ENCODE measurements at regions not wholly inside any gene's neighbourhood (a gene's known extent, or its start where the extent isn't known, plus 50 kb on each side); places are given as distances from the start of the nearest gene placed in this dataset.
"Not testable (repeated sequence)": the region's sequence is repeated elsewhere in the genome, so short reads cannot be mapped to it uniquely, and the experiment has no call there.

- no peaks in the 10 kb centered on the region for H3K27me3 ChIP-seq (ENCODE audit: control insufficient read depth, insufficient read depth, low read length)
- DNase-seq (ENCODE audit: low read depth) = no peak
- H3K4me3 ChIP-seq (ENCODE audit: low read depth, low read length) = no peak overlapping the region
- H3K36me3 ChIP-seq (ENCODE audit: control insufficient read depth, insufficient read depth, low read length) = no peaks in the 10 kb centered on the region
- no peak for TF ChIP-seq CTCF (IDR thresholded peaks at IDR 0.05; ENCODE audit: insufficient read depth, low read length, poor library complexity, severe bottlenecking)
Observed at GRCh38 chr5:158234323-158235158, 375.6 kb upstream of the CLINT1 start.

GRCh38 chr5:158233735-158234322 lies 374.9 kb upstream of the CLINT1 start:
- TF ChIP-seq CTCF (IDR thresholded peaks at IDR 0.05; ENCODE audit: insufficient read depth, low read length, poor library complexity, severe bottlenecking) = no peak

GRCh38 chr5:158227314-158227713 lies 368.4 kb upstream of the CLINT1 start:
- H3K36me3 ChIP-seq (ENCODE audit: control insufficient read depth, insufficient read depth, low read length); DNase-seq (ENCODE audit: low read depth); H3K27me3 ChIP-seq (ENCODE audit: control insufficient read depth, insufficient read depth, low read length); H3K4me3 ChIP-seq (ENCODE audit: low read depth, low read length): not testable (repeated sequence)

More at GRCh38 chr5:158233735-158234322, 374.9 kb upstream of the CLINT1 start:
- Histone ChIP-seq H3K36me3 (ENCODE audit: control insufficient read depth, insufficient read depth, low read length) (no peaks in the 10 kb centered on the region), H3K27me3 (ENCODE audit: control insufficient read depth, insufficient read depth, low read length) (no peaks in the 10 kb centered on the region), H3K4me3 (ENCODE audit: low read depth, low read length) (no peak overlapping the region)
- no peak for DNase-seq (ENCODE audit: low read depth)

GRCh38 chr5:158226496-158226895 lies 367.6 kb upstream of the CLINT1 start:
- no peaks in the 10 kb centered on the region for H3K27me3 ChIP-seq (ENCODE audit: control insufficient read depth, insufficient read depth, low read length)
- no peak for TF ChIP-seq CTCF (IDR thresholded peaks at IDR 0.05; ENCODE audit: insufficient read depth, low read length, poor library complexity, severe bottlenecking)
- no peaks in the 10 kb centered on the region for H3K36me3 ChIP-seq (ENCODE audit: control insufficient read depth, insufficient read depth, low read length)
- DNase-seq (ENCODE audit: low read depth) = no peak
- H3K4me3 ChIP-seq (ENCODE audit: low read depth, low read length) = no peak overlapping the region

- TF ChIP-seq CTCF (IDR thresholded peaks at IDR 0.05; ENCODE audit: insufficient read depth, low read length, poor library complexity, severe bottlenecking) = no peak
- no peak overlapping the region for H3K4me3 ChIP-seq (ENCODE audit: low read depth, low read length)
- no peak for DNase-seq (ENCODE audit: low read depth)
- no peaks in the 10 kb centered on the region for H3K36me3 ChIP-seq (ENCODE audit: control insufficient read depth, insufficient read depth, low read length)
- H3K27me3 ChIP-seq (ENCODE audit: control insufficient read depth, insufficient read depth, low read length) = no peaks in the 10 kb centered on the region
Observed at GRCh38 chr5:158224253-158224652, 365.3 kb upstream of the CLINT1 start.

- no peak for TF ChIP-seq CTCF (IDR thresholded peaks at IDR 0.05; ENCODE audit: insufficient read depth, low read length, poor library complexity, severe bottlenecking)
Observed at GRCh38 chr5:158223054-158223600, 364.2 kb upstream of the CLINT1 start.

More at GRCh38 chr5:158223054-158223600, 364.2 kb upstream of the CLINT1 start:
- DNase-seq (ENCODE audit: low read depth) = no peak
- no peaks in the 10 kb centered on the region for H3K36me3 ChIP-seq (ENCODE audit: control insufficient read depth, insufficient read depth, low read length)
- no peaks in the 10 kb centered on the region for H3K27me3 ChIP-seq (ENCODE audit: control insufficient read depth, insufficient read depth, low read length)
- no peak overlapping the region for H3K4me3 ChIP-seq (ENCODE audit: low read depth, low read length)
